NCI-H187 (cell line): ENCODE measurements at regions not wholly inside any gene's neighbourhood (a gene's known extent, or its start where the extent isn't known, plus 50 kb on each side); places are given as distances from the start of the nearest gene placed in this dataset.
"Not testable (repeated sequence)": the region's sequence is repeated elsewhere in the genome, so short reads cannot be mapped to it uniquely, and the experiment has no call there.

Source experiments
- DNase-seq, 2 experiments: peaks; one replicate each; lab custom pipeline; 2025; lab: John Stamatoyannopoulos, UW

- DNase-seq: no peak
Measured at GRCh38 chr18:22816266-22817176, 116.6 kb upstream of the RBBP8 start.

GRCh38 chr18:22817844-22818243 is 115.3 kb upstream of the RBBP8 start:
- DNase-seq: no peak

GRCh38 chr18:22822024-22822423 is 111.1 kb upstream of the RBBP8 start:
- DNase-seq: no peak

GRCh38 chr18:22822841-22823508 is 110.2 kb upstream of the RBBP8 start:
- no peak for DNase-seq

- no peak for DNase-seq
Measured at GRCh38 chr18:22826726-22827125, 106.4 kb upstream of the RBBP8 start.

GRCh38 chr18:22827216-22827615 is 105.9 kb upstream of the RBBP8 start:
- no peak for DNase-seq

- no peak for DNase-seq
Measured at GRCh38 chr18:22827741-22828140, 105.4 kb upstream of the RBBP8 start.

GRCh38 chr18:22828171-22828570 is 105.0 kb upstream of the RBBP8 start:
- DNase-seq: no peak

- not testable (repeated sequence) for DNase-seq
Measured at GRCh38 chr18:22828583-22828982, 104.5 kb upstream of the RBBP8 start.

GRCh38 chr18:22829781-22830180 is 103.3 kb upstream of the RBBP8 start:
- no peak for DNase-seq

GRCh38 chr18:22830511-22830910 is 102.6 kb upstream of the RBBP8 start:
- DNase-seq: no peak

- DNase-seq: no peak
Measured at GRCh38 chr18:22831441-22831904, 101.7 kb upstream of the RBBP8 start.

- DNase-seq: no peak
Measured at GRCh38 chr18:22836932-22837331, 96.2 kb upstream of the RBBP8 start.

GRCh38 chr18:22838221-22838620 is 94.9 kb upstream of the RBBP8 start:
- DNase-seq: no peak

- DNase-seq: no peak
Measured at GRCh38 chr18:22838639-22839277, 94.4 kb upstream of the RBBP8 start.

GRCh38 chr18:22839340-22839821 is 93.7 kb upstream of the RBBP8 start:
- no peak for DNase-seq

GRCh38 chr18:22840606-22841144 is 92.5 kb upstream of the RBBP8 start:
- DNase-seq: no peak

GRCh38 chr18:22841840-22842239 is 91.3 kb upstream of the RBBP8 start:
- DNase-seq: no peak

GRCh38 chr18:22844190-22844589 is 88.9 kb upstream of the RBBP8 start:
- no peak for DNase-seq

- DNase-seq: no peak
Measured at GRCh38 chr18:22844628-22845027, 88.5 kb upstream of the RBBP8 start.

GRCh38 chr18:22846088-22846683 is 86.9 kb upstream of the RBBP8 start:
- DNase-seq: no peak

- no peak for DNase-seq
Measured at GRCh38 chr18:22846697-22847096, 86.4 kb upstream of the RBBP8 start.
